Liver (tissue), 8 donors: ENCODE measurements at regions not wholly inside any gene's neighbourhood (a gene's known extent, or its start where the extent isn't known, plus 50 kb on each side); places are given as distances from the start of the nearest gene placed in this dataset.

ENCODE experiments used
- DNase-seq: peaks from one replicate; pipeline ENCODE4 v3.0.0-alpha.2; 2017; ENCODE audit warnings: low spot score
- H3K27ac ChIP-seq, 2 donors: one replicate each; pipeline ENCODE4 v1.7.0; 2013; ENCODE audit warnings: inconsistent platforms in 2 of 2, low read length in 2 of 2, control low read depth in 1 of 2, low read depth in 1 of 2, mild to moderate bottlenecking in 1 of 2
- H3K27me3 ChIP-seq, 4 donors: one replicate each; pipeline versions ENCODE4 v1.6.1 to v1.7.0; 2013; ENCODE audit warnings: low read length in 3 of 4, inconsistent platforms in 1 of 4, mild to moderate bottlenecking in 1 of 4, moderate library complexity in 1 of 4; ENCODE audit not compliant: control insufficient read depth in 4 of 4, insufficient read depth in 4 of 4
- H3K36me3 ChIP-seq, 4 donors: one replicate each; pipeline versions ENCODE4 v1.6.1 to v1.7.0; 2013; ENCODE audit warnings: low read length in 3 of 4, mild to moderate bottlenecking in 3 of 4, low read depth in 1 of 4, moderate library complexity in 1 of 4; ENCODE audit not compliant: control insufficient read depth in 4 of 4, insufficient read depth in 3 of 4
- H3K4me1 ChIP-seq, 4 donors: one replicate each; pipeline versions ENCODE4 v1.6.1 to v1.7.0; 2013; ENCODE audit warnings: low read length in 3 of 4, mild to moderate bottlenecking in 3 of 4, moderate library complexity in 1 of 4; ENCODE audit not compliant: control insufficient read depth in 4 of 4, insufficient read depth in 4 of 4
- H3K4me3 ChIP-seq, 3 donors: one replicate each; pipeline versions ENCODE4 v1.6.1 to v1.7.0; 2013; ENCODE audit warnings: low read length in 3 of 3, control low read depth in 1 of 3, low read depth in 1 of 3, mild to moderate bottlenecking in 1 of 3
- H3K9ac ChIP-seq, 2 donors: one replicate each; pipeline ENCODE4 v1.7.0; 2013; ENCODE audit warnings: low read length in 2 of 2, mild to moderate bottlenecking in 2 of 2, moderate library complexity in 2 of 2, control low read depth in 1 of 2, low read depth in 1 of 2
- H3K9me3 ChIP-seq, 4 donors: one replicate each; pipeline versions ENCODE4 v1.6.1 to v1.7.0; 2013; ENCODE audit warnings: low read length in 3 of 4; ENCODE audit not compliant: control insufficient read depth in 4 of 4
- ATF3 ChIP-seq: IDR thresholded peaks from 2 replicates; pipeline ENCODE4 v1.6.1; 2016; ENCODE audit warnings: antibody characterized with exemption
- CTCF ChIP-seq: fragments of 150-350 bp; IDR thresholded peaks from 2 replicates; pipeline ENCODE4 v1.5.1; 2017; ENCODE audit warnings: improper control_type of control experiment, low read depth, low read length; ENCODE audit not compliant: missing input control
- EGR1 ChIP-seq, 2 donors: IDR thresholded peaks; 2 replicates each; pipeline ENCODE4 v1.6.1; 2016 to 2018; ENCODE audit warnings: antibody characterized with exemption in 2 of 2, low read depth in 2 of 2
- FOXA1 ChIP-seq: IDR thresholded peaks from 2 replicates; pipeline ENCODE4 v1.6.1; 2016; ENCODE audit warnings: antibody characterized with exemption
- FOXA2 ChIP-seq: IDR thresholded peaks from 2 replicates; pipeline ENCODE4 v1.6.1; 2016; ENCODE audit warnings: antibody characterized with exemption
- GABPA ChIP-seq, 2 donors: IDR thresholded peaks in 1 of 2; conservative IDR thresholded peaks in 1 of 2; 2 replicates each; pipeline ENCODE4 v1.6.1; 2016; ENCODE audit warnings: antibody characterized with exemption in 2 of 2, mild to moderate bottlenecking in 1 of 2, moderate library complexity in 1 of 2
- HNF4A ChIP-seq, 2 donors: conservative IDR thresholded peaks; 2 replicates each; pipeline ENCODE4 v1.6.1; 2016; ENCODE audit warnings: antibody characterized with exemption in 2 of 2, mild to moderate bottlenecking in 2 of 2
- HNF4G ChIP-seq: IDR thresholded peaks from 2 replicates; pipeline ENCODE4 v1.6.1; 2016; ENCODE audit warnings: antibody characterized with exemption
- JUND ChIP-seq, 2 donors: IDR thresholded peaks; 2 replicates each; pipeline ENCODE4 v1.6.1; 2016; ENCODE audit warnings: antibody characterized with exemption in 2 of 2
- MAX ChIP-seq: IDR thresholded peaks from 2 replicates; pipeline ENCODE4 v1.6.1; 2016; ENCODE audit warnings: antibody characterized with exemption
- NR2F2 ChIP-seq: IDR thresholded peaks from 2 replicates; pipeline ENCODE4 v1.6.1; 2016; ENCODE audit warnings: antibody characterized with exemption
- RAD21 ChIP-seq, 2 donors: IDR thresholded peaks; 2 replicates each; pipeline ENCODE4 v1.6.1; 2016; ENCODE audit warnings: antibody characterized with exemption in 2 of 2, mild to moderate bottlenecking in 2 of 2
- REST ChIP-seq: IDR thresholded peaks from 2 replicates; pipeline ENCODE4 v1.6.1; 2016; ENCODE audit warnings: antibody characterized with exemption, mild to moderate bottlenecking
- RXRA ChIP-seq, 2 donors: IDR thresholded peaks; 2 replicates each; pipeline ENCODE4 v1.6.1; 2017 to 2018; ENCODE audit warnings: antibody characterized with exemption in 2 of 2, mild to moderate bottlenecking in 1 of 2
- SP1 ChIP-seq: IDR thresholded peaks from 2 replicates; pipeline ENCODE4 v1.6.1; 2018; ENCODE audit warnings: antibody characterized with exemption, mild to moderate bottlenecking
- TAF1 ChIP-seq: conservative IDR thresholded peaks from 2 replicates; pipeline ENCODE4 v1.6.1; 2016; ENCODE audit warnings: antibody characterized with exemption, mild to moderate bottlenecking
- YY1 ChIP-seq: IDR thresholded peaks from 2 replicates; pipeline ENCODE4 v1.6.1; 2016; ENCODE audit warnings: antibody characterized with exemption, mild to moderate bottlenecking
- ZBTB33 ChIP-seq: IDR thresholded peaks from 2 replicates; pipeline ENCODE4 v1.6.1; 2016; ENCODE audit warnings: antibody characterized with exemption
- WGBS: extraction: QIAGEN DNeasy Blood & Tissue Kit; methylation state at CpG from one replicate; pipeline ENCODE4 v1.1.7; 2013; 5-methylcytosine and 5-hydroxymethylcytosine counted together
- donor health status: healthy.
- donor health status: healthy.
- donor health status: healthy.
- donor health status: healthy.
- donor health status: healthy.

- no peak overlapping the region for H3K9ac ChIP-seq
- no peaks in the 10 kb centered on the region for H3K4me1 ChIP-seq
- WGBS, result 83% methylated on average over 4 of the region's 4 CpGs
- no peak for DNase-seq
- TF ChIP-seq TAF1, result no peak
- TF ChIP-seq FOXA2, result no peak
- TF ChIP-seq MAX, result no peak
- no peak for TF ChIP-seq FOXA1
- TF ChIP-seq ZBTB33, result no peak
- H3K9me3 ChIP-seq, result no peaks in the 10 kb centered on the region
- no peaks in the 10 kb centered on the region for H3K36me3 ChIP-seq
- no peaks in the 10 kb centered on the region for H3K27me3 ChIP-seq
- no peak overlapping the region for H3K27ac ChIP-seq
- no peak overlapping the region for H3K4me3 ChIP-seq
These were observed 511.8 kb upstream of the API5 start for GRCh38 chr11:42800041-42800440.

GRCh38 chr11:42802201-42802899 lies 509.4 kb upstream of the API5 start:
- H3K27me3 ChIP-seq, result no peaks in the 10 kb centered on the region
- H3K4me1 ChIP-seq, result no peaks in the 10 kb centered on the region
- WGBS, result 45% methylated on average over 6 of the region's 6 CpGs
- TF ChIP-seq ZBTB33 (no peak), EGR1 (IDR thresholded peaks at IDR 0.05; ENCODE audit: low read depth in 2 of 2) (no peak), SP1 (no peak), GABPA (IDR thresholded peaks at IDR 0.05 in 1 of 2, conservative IDR thresholded peaks at IDR 0.05 in 1 of 2) (no peak), RAD21 (IDR thresholded peaks at IDR 0.05) (no peak), HNF4A (conservative IDR thresholded peaks at IDR 0.05) (no peak), RXRA (IDR thresholded peaks at IDR 0.05) (no peak), MAX (no peak), YY1 (no peak), JUND (IDR thresholded peaks at IDR 0.05) (no peak), FOXA1 (no peak), NR2F2 (no peak), HNF4G (no peak), FOXA2 (no peak), REST (no peak), ATF3 (no peak), TAF1 (no peak), CTCF (no peak)
- H3K27ac ChIP-seq, result no peak overlapping the region
- no peaks in the 10 kb centered on the region for H3K36me3 ChIP-seq
- H3K9ac ChIP-seq, result no peak overlapping the region
- H3K9me3 ChIP-seq, result no peaks in the 10 kb centered on the region
- H3K4me3 ChIP-seq, result no peak overlapping the region
- no peak for DNase-seq
